GM19328 (cell line): ENCODE measurements at regions not wholly inside any gene's neighbourhood (a gene's known extent, or its start where the extent isn't known, plus 50 kb on each side); places are given as distances from the start of the nearest gene placed in this dataset.
"Not testable (repeated sequence)": the region's sequence is repeated elsewhere in the genome, so short reads cannot be mapped to it uniquely, and the experiment has no call there.

ENCODE experiments used
- ATAC-seq: cut with Tn5 transposase; IDR thresholded peaks from one replicate; pipeline ENCODE4 v1.9.1; 2021; ENCODE audit warnings: mild to moderate bottlenecking, moderate library complexity; ENCODE audit not compliant: unreplicated experiment

DNA sequence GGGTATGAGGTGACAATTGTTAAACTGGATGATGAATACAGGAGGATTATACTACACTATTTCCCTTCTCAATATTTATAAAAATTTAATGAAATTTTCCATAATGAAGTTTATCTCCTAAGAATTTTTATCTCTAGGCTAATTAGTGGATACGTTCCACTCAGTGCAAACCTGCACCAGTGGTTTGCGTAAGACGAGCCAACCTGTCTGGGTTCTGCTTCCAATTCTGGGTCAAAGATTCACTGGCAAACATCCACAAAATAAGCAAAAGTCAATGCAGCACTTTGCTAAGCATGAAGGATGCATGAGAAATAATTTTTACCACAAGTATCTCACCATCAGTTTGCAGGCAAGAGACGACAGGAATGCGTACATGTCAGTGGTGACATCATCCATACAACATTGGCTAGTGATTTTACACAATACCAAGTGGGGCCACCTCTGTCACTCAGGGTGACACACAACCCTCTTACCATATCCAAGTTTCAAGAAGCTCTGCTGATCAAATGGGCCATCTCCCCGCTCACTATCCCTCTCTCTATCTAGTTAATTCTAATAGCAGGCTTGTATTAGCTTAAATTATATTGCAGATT, 51.7 kb downstream of the FAM50B start:
- no peak for ATAC-seq

DNA sequence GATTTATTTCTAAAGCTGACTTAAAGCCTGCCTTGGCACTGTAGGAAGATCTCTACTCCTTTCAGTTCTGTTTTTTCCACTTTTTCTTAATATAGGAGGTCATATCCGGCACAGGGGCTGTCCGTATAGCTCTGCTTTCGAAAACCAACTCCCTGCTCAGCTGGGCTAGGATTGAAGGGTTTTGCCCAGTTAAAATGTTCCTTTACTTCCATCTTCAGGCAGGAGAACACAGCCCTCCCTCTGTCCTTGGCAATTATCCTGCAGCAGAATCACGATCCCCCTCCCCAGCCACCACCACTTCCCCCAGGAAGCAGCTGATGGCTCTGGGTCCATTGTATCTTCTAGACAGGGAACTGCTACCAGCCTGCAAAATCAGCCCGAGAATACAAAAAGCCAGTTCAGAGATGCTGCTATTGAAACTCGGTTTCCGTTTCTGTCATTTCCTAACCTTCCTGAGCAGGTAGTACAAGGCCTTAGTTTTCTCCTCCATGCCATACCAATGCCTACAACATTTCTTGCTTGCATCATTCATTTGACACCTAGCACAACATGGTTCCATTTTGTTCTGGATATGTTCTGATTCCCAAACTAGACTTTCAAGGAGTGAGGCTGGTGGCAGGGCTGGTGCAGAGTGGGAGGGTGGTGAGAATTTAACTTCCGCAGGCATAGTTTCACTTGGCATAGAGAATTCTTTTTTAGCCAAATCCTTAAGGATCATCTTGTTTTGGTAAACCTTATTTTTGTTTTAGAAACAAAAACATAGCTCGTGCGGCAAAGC, 53.9 kb downstream of the FAM50B start:
- no peak for ATAC-seq

DNA sequence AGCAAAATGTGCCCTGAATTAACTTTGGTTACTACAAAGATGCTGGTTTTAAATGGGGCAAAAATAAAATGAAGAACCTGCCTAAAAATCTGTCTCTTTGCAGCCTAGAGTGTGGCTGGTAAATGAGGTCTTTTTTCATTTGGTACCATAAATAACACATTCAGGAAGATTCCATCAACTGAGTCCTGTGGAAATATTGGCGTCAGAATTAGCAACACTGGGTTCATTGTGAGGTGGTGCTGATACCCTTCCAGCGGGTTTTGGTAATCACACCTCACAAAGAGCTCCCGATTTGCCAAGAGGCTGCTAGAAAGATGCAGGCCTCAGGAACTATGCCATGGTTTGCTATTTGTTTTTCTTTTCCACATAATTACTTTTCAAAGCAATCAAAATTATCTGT, 55.3 kb downstream of the FAM50B start:
- no peak for ATAC-seq

DNA sequence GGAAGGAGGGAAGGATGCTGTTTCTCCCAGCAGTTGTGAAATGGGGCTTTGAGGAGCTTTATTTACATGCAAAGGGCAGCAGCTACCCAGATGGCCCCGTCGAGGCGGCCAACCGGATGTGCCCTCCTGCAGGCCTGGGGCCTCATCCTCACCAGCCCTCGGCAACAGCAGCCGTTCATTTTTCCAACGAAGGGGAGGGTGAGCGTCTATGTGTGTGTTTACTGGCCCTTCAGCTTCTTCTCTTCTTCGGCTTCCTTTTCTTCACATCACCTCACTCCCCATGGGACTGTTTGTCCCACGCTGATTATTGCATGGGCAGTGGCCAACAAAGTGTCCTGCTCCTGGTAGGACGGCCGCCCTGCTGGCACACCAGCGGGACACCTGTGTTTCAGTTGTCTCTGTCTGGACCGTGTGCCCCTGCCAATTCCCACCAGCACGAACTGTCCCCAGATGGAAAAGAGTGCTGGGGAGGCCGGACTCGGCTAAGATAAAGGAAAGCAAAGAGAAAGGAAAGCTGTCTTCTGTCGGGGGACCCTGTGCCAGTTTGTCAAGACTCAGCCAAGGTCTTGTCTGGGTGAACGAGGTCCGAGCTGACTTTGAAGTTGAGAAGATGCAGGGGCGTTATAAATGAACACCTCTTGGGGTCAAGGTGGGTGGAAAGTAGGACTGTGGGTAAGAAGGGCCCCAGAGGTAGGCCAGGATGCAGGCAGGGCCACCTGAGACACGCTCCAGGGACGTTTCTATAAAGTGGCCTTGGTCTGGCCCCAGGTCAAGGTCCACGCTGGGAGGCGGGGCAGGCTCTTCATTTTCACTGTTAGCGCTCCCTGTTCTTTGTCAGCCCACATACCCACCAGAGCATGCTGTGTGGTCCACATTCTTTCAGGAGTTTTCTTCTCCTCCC, 57.0 kb downstream of the FAM50B start:
- no peak for ATAC-seq

DNA sequence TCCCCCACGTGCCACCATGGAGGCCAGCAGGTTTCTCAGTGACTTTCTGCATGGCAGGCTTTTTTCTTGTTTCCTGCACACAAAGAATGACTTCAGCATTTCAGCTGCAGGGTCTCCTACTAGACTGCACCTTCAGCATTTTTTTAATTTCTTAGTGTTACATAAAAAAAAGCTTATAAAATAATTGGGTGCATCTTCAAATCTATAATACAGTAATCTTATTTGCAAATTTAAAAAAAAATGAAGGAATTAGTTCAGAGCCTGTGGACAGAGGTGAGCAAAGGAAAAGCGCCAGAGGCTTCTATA, 57.6 kb downstream of the FAM50B start:
- ATAC-seq: no peak

DNA sequence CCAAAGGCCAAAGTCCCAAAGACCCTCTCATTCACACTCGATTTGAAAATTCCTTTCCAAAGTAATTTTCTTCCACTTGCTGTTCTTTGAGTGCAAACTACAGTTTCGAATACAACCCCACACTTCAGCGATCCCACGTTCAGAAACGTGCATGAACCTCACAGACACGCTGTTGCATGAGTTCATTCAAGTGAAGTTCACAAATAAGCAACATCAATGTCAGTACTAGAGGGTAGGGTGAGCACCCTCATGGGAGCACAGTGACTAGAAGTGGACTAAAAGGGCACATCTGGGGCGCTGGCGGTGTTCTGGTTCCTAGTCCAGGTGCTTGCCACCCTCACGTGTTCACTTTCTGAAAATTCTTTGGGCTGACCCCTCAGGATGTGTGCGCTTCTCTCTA, 59.0 kb downstream of the FAM50B start:
- ATAC-seq: no peak

DNA sequence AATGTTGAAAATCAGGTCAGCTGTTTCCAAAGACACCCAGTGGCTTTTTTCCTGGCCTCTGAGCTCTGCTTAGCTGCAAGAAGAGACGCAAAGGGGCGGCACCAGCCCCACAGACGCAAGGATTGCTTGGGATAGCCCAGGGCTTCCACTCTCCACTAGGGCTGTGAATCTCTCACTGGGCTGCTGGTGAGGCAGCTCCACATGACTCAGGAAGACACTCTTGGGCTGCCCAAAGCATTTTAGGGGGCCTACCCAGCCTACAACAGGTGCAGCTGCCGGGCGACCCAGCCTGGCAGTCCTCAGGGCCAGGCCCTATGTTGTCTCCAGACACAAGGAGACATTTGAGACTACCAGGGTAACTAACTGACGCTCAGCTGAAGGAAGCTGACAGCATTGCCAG, 59.8 kb downstream of the FAM50B start:
- ATAC-seq: no peak

DNA sequence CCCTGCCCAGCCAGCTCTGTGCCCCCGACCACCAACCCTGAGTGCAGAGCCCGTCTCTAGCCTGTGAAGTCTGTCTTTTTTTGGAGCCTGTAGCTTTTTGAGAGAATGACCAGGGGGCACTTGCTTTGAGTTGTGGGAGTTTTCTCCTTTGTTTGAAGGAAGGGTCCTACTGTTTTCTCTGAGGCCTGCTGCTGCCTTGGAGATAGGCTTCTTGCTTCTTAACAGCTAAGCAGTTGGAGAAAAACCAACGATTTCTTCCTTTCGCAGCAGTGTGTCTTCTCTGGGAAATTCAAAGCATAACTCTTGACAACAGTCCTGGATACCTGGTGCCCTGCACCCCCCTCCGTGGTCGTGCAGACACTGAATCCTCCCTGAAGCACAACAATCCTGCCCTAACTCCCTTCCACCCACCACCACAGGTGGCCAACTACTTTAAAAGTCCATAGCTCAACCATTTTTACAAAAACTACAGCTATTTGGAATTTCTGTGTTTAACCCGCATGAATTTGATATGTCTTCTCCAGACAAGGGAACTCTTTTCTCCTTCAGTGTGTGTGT, 61.0 kb downstream of the FAM50B start:
- no peak for ATAC-seq

DNA sequence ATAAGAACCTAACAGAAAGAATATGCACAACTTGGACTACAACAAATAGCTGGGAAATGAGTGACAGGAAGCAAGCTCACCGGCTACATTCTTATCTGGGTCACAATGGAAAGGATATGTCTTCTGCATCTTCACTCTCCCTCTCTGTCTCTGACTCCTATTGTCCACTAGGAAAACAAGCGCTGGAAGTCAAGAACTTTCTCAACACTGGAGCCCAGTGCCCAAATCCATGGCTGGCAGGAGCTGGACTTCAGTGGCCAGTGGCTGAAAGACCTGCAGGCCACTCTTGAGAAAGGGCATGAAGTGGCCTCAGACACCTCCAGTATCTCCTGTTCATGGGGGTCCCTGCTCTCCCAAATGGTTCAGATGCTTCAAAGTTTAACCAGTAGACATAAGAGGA, 62.0 kb downstream of the FAM50B start:
- no peak for ATAC-seq

DNA sequence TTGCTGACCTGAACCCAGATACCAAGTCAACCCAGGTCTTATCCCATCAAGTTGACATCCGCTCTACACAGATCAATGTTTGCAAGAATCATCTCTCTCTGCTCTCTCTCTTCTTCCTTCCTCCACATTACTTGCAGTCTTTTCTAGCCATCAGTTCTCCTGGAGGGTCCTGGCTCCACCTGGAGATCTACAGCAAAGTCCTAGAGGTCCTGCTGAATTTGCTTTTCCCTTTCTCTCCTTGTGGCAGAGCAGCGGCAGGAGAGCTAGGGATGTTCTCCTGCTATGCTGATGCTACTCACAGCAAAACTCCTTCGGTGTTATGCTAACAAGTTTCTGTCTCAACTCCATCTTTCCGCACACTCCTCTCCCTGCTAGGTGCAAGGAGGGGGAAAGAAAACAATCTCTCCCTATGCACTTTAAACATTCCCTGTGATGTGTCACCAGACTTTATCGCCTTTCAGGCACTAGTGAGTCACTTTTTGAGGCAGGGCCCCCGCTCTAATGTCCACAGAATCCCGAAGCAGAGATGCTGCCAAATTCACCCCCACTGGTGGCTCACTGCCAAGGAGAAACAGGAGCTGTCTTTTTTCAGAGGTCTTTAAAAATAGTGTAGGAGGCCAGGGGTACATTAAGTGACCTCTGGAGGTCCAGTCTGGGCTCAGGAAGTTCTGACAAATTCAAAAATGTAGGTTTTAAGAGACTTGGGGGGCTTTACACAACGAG, 62.6 kb downstream of the FAM50B start:
- no peak for ATAC-seq

DNA sequence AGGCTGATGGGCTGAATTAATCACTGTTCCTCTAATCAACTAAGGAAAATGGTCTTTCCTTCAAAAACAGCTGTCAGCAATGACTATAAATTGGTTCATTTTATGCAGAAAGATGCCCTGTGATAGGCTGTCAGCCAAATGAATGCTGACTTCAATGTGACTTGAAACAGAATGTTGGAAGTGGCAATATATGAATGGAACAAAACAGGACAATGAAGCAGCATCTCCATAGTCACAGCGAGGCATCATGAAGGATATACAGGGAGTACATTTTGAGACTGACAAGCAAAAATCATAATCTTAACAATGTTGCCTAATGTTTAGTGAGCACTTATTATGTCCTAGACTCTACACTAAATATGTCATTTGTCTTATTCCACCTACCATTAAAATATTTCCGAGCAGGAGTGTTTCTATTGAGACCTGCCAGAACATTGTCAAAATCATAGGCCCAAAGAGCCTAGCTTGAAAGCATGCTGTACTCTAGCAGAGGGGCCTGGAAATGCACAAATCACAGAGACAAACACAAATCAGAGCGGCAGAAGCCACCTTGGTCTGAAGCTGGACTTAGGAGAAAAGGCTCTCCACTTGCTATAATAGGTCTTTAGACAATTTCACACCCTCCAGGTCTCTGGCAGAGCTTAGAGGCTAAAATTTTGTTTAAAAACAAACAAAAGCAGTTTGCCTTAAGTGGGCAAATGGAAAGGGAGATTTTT, 63.3 kb downstream of the FAM50B start:
- ATAC-seq: no peak

DNA sequence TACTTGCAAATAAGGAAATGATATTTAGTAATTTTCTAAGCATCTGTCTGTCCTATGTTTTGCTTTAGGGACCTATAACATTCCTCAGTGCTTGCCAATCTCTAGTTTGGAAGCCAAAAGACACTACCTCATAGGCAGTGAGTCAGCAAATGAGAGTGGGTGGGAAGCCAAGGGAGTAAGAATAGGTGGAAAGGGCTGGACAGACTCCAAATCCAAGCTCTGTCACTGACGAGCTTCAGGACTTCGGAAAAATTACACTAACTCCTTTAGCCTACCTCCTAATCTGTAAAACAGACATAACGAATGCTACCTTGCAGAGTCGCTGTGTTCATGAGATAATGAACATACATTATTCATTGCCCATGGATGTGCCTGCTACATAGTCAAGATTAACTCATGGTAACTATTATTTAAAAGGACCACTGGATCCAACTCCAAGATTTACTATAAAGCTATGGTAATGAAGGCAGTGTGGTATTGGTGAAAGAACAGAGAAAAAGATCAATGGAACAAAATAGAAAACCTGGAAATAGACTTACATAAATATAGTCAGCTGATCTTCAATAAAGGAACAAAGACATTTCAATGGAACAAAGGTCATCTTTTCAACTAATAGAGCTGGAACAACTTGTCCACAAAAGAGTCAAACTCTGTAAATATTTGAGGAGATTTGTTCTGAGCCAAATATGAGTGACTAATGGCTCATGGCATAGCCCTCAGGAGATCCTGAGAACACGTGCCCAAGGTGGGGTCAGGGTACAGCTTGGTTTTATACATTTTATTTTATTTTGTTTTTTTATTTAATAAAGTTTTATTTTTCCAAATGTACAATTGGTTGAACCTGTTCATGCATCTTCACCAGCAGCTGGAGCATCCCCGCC, 64.1 kb downstream of the FAM50B start:
- ATAC-seq: no peak

DNA sequence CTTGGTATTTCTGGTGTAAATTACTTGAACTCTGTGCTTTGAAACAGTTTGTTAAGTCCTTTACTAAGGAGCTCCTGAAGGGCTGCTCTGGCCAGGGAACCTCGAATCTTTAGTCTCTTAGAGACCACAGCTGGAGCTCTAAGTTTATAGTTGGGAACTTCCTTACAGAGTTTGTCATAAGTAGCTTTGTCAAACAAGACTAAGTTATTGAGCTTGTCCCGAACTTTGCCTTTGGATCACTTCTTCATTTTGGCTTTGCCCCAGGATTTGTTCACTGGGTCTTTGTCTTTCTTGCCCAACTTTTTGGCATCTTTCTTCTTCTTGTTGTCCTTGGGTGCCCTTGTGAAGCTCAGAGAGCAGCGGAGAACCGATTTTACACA, 64.8 kb downstream of the FAM50B start:
- no peak for ATAC-seq

DNA sequence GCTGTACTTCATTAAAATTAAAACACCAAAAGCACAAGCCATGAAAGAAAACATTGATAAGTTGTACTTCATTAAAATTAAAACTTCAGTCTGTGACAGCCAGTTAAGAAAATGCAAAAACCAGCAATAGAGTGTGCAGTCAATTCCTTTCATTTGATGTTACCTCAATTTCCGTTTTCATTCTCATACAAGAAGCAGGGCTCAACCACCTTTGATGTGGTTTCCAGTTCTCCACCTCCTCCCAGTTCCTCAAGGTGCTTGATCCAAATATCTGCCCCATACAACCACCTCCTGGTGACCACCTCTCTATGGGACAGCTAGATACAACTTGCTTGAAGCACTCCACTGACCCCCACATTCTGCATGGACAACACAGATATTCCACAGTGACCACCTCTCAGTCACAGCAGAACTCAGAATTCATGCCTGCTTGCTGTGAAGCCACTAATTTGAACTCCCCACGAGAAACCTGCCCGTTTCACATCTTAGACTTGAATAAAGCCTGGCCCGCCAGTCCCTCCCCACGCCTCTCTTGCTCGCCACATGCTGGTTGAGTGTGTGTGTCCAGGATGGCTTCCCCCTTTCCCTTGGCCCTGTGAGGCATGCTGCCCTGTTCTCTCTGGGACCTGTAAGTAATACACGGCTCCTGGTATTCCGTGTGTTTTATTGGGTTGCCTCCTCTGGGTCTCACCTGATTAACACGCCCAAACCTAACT, 66.1 kb downstream of the FAM50B start:
- no peak for ATAC-seq

DNA sequence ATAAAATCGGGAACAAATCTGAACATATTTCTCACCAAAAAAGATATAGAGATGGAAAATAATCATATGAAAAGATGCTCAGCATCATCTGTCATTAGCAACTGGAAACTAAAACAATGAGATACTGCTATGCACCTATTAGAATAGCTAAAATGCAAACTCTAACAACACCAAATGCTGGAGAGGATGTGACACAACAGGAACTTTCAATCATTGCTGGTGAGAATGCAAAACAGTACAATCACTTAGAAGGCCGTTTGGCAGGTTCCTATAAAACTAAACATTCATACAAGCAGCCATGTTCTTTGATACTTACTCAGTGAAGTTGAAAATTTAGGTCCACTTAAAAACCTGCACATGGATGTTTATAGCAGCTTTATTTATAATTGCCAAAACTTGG, 67.0 kb downstream of the FAM50B start:
- ATAC-seq: no peak

DNA sequence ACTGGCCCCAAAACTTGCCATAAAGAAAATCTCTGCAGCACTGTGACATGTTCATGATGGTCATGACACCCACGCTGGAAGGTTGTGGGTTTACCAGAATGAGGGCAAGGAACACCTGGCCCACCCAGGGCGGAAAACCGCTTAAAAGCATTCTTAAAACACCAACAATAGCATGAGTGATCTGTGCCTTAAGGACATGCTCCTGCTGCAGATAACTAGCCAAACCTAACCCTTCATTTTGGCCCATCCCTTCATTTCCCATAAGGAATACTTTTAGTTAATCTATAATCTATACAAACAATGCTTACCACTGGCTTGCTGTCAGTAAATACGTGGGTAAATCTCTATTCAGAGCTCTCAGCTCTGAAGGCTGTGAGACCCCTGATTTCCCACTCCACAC, 67.6 kb downstream of the FAM50B start:
- ATAC-seq: not testable (repeated sequence)

DNA sequence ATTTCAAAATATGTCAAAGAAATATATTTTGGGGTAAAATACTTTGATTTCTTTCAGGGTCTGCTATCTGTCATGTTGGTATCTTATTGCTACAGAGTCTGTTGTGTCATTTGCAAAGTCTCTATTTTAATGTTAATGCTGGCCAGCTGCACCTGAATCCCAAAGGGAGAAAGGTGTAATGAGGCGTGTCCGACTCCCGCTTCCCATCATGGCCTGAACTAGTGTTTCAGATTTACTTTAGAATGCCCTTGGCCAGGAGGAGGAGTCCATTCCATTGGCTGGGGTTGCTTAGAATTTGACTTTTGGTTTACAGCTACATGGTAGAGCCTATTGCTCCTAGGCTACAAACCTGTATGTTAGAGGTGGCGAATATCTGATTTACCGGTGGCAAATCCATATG, 69.3 kb downstream of the FAM50B start:
- no peak for ATAC-seq

DNA sequence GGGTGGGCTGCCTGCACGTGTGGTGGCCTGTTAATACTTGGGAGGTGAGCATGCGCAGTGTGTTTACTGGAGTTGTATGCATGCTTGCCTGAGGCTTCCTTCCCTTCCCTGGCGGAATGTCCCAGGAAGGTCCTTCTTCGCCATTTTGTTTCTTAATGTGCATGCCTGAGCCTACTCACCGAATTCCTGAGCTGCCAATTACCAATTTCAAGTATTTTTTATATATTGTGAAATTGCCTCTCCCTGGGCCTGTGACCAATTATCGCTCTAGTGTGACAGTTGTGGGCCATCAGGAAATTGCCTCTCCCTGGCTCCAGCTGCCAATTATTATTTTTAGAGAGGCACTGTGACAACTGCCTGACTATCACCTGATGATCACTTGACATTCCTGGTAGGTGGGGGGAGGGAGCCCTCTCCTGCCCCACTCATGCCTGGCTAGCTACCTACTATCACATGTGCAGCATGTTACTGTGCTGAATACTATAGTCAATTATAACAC, 70.0 kb downstream of the FAM50B start:
- no peak for ATAC-seq

DNA sequence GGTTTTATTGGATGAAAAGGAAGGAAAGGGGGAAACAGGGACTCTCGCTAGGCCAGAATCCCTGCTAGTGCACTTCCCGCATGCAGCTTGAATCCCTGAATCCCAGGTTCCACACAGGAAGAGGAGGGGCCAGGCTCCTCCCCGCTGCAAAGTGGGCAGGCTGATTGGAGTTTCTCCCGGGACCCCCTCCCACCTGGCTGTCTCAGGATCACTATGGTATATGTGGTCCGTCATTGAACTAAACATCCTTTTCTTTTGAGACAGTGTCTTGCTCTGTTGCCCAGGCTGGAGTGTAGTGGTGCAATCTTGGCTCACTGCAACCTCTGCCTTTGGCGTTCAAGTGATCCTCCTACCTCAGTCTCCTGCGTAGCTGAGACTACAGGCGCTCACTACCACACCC, 70.7 kb downstream of the FAM50B start:
- no peak for ATAC-seq
